NCI-H82 treated with DMSO at 0.1 percent for 48 hours (cell line): ENCODE measurements at regions not wholly inside any gene's neighbourhood (a gene's known extent, or its start where the extent isn't known, plus 50 kb on each side); places are given as distances from the start of the nearest gene placed in this dataset.

Source experiments
- DNase-seq: peaks from one replicate; lab custom pipeline; 2025; ENCODE audit not compliant: unreplicated experiment; lab: John Stamatoyannopoulos, UW

- no peak for DNase-seq
Observed at GRCh38 chr2:196224756-196225155, 53.4 kb upstream of the STK17B start.

DNA sequence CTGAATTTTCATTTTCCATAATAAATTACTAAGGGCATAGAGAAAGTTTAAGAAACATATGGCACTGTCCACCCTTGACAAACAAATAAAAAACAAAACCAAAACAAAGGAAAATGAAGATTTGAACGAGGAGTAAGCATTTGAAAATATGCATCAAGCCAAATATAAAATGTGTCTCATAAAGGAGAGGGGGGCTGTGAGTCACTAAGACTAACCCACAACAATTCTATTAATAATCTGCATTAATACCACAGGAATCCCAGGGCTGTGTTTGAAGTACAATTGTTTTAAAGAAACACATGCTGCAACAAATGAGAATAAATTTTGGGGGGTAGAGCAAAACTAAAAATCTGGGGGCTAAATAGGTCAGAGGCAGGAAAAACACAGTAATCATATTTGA, 53.8 kb upstream of the STK17B start:
- DNase-seq, result no peak

DNA sequence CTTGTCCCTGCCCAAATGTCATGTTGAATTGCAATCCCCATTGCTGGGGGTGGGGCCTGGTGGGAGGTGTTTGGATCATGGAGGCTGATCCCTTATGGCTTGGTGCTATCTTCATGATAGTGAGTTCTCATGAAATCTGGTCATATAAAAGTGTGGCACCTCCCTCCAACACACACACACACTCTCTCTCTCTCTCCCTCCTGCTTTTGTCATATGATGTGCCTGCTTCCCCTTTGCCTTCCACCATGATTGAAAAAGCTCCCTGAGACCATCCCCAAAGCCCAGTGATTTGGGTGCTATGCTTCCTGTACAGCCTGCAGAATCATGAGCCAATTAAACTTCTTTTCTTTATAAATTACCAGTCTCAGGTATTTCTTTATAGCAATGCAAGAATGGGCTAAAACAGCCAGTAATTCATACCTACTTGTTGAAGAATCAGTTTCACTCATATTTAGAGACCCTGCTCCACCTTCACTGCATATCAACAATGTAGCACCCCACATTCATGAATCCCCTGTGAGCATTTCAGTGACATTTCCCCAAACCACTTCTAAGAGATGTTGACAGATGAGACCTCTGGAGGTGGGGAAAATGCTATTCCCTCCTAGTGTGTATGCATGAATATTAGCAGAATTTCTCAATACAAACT, 54.8 kb upstream of the STK17B start:
- no peak for DNase-seq

DNA sequence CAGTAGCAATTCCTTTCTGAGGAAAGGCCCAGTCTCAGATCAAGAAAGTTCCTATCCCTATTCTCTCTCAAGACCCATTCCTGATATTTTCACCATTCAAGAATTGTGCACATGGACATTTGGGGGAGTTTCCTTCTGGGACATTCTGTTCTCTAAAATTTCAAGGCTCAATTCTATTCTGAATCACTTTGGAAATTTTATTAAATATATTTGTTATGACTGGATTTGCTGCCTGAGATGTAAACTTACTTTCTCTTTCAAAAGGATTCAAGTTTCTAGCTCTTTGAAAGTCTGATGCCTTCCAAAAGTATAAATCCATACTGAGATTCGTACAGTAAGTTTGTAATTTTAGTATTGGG, 55.3 kb upstream of the STK17B start:
- DNase-seq, result no peak

- DNase-seq, result no peak
Observed at GRCh38 chr2:196229013-196229412, 57.6 kb upstream of the STK17B start.

DNA sequence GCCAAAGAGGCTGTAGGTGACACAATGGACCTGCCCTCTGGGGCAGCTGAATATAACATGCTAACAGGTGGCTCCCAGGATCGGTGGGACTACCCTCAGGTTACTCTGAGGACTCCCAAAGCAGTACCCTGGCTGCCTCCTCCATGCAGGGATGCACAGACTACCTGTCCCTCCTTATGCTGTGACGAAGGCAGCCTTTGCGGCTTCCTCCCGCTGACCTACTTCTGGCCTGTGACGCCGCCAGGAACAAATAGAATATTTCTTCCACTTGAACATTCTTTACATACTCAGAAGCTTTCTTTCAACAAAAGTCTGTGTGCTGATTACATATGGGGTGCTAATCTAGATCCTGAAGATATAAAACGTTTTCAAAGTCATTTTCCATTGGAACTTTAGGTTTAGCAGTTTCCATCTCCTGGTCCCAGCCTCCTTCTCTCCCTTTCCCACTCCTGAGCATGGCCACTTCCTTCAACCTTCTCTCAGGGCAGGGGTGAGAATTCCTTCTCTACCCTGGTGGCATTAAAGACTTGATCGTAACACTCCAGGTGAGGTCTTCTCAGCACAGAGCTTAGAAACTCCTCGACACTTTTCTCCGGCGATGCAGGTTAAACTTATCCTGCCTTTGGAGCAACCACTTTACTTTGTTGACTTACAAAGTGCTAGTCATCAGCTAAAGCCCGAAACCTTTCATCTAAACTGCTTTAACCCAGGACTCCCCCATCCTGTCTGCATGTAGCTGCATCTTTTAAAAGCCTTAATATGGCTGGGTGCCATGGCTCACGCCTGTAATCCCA, 58.9 kb upstream of the STK17B start:
- no peak for DNase-seq

GRCh38 chr2:196233021-196233804, 61.8 kb upstream of the STK17B start:
- no peak for DNase-seq

GRCh38 chr2:196233805-196234475, 62.6 kb upstream of the STK17B start:
- no peak for DNase-seq

DNA sequence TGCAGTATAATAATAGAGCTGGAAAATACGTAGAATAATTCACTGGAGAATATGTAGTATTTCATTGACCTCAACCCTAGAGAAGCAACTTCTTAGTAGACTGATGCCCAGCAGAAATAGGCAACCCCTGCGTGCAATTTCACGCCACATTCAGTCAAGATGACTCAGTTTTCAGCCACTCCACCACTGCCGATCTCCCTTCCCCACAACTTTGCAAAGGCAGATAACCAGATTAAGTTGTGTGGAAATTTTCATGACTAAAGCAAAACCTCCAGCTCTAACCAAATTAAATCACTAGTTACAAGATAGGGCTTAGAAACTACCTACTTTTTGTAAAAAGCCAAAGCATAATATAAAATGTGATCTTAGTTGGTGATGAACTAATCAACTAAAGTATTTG, 63.3 kb upstream of the STK17B start:
- no peak for DNase-seq

- no peak for DNase-seq
Observed at GRCh38 chr2:196238836-196239380, 67.5 kb upstream of the STK17B start.

DNA sequence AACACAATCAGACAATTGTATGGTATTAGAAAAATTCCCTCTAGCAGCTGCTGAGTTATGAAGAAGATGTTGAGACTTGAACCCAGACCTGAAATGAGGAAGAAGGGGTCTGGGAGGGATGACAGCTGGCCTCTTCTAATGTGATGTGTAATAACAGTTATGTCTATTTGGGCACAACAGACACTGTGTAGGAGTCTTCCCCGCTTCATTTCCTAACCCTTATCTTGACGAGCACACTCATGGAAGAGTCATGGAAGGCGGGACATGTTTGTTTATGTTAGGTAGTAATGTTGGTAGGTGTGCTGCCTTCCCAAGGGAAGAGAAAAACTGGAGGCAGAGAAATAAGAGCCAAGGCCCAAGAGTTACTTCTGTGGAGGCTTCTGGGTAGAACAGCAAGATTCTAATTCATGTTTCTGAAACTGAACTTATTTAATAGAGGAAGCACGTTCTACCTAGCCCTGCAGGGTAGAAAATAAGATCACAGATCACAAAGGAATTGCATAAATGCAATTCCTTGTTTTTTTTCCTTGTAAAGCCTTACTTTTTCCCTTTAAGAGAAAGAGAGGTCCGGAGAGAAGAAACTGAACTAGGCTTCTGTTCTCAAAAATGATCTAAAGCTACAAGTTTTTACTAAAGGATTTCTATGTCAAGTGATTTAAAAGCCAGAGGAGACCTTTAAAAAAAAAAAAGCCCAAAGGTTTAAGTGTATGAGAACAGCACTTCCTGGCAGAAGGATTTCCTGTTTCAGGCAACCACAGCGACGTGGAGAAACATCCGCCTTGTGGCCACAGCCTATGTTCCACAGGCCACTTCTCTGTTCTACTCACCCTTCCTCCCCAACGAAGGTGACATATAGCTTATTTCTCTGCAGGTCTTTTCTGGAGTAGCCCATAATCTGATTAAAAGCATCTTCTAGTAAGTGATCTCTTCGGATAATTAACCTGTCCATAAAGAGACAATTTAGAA, 68.5 kb upstream of the STK17B start:
- no peak for DNase-seq

- DNase-seq, result no peak
Observed at GRCh38 chr2:196241175-196241574, 69.8 kb upstream of the STK17B start.

DNA sequence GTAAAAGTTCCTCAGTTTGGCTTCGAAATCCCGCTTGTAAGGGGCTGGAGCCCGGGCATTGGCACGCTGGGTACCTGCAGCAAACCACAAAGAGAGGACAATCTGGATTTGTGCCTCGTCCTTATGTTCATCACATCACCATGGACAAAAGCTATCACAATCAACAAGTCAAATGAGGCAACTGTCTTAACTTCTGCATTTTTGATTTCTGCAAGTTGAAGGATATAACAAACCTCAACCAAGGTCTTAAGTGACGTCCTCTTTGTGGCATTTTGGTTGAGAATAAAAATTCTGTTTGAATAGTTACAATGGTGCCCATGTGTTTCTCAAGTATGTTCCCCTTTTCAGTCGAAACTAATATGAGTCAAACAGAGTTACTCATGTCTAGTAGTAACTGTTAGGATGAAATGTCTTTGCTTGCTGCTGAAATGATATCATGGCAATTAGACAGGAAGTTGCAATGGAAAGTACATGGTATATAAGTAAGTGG, 70.8 kb upstream of the STK17B start:
- no peak for DNase-seq

DNA sequence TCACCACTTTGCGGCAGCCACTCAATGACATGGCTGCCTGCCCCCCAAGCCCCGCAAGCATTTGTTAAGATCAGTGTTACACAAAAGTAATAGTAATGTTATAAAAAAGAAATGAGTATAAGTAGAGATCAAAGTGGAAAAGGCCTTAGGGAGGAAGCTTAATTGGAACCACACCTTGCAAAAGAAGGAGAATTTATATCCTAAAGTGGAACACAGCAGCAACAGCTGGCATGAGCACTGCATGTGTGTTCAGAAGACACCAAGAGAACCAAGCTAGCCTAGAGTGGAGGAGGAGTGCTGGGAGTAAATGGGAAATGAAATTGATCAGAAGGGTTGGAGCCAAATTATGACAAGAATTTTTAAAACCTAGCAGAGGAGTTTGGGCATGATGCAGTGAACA, 73.1 kb upstream of the STK17B start:
- no peak for DNase-seq

DNA sequence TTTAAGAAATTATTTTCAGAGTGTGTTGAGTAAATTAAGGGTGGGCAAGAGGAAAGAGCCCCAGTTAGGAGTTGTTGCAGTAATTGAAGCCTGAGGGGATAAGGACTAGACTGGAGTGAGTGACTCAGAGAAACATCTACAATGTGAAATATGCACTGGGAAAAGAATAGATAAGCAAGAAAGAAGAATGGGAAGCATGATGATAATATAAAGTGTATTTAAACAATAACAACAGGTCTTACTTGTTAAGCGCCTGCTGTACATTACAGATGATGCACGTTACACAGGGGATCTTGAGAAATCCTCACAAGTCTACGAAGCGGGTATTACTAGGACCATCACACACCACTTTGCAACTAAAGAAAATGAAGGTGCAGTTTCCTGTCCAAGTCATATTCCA, 73.6 kb upstream of the STK17B start:
- no peak for DNase-seq

DNA sequence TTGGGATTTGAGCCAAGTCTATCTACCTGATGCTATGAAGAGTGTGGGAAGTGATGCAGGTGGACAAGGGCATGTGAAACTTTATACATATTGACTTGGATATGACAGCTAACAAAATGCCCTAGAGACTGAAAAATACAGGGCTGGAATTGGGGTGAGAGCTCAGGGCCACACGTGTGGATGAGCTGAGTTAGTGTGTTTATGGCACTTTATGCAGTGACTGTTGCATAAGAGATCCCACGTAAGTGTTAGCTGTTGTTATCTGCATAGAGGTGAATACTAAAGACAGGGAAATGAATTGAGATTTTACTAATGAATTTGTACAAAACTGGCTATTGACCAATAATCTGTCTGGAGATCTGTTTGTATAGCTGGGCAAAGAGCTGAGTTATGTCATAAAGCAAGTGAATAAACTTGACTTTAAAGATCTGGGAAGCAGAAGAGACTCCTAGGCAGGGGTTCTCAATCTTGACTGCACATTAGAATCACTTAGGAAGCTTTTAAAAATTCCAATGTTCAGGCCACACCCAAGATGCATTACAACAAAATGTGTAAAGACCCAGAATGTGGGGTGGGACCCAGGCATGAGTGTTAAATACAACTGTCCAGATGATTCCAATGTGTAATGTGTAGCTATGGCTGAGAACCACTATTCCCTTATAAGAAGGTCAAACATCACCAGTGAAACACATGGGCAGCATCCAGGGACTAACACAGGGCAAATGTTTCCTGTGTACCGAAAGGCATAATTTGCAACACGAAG, 74.2 kb upstream of the STK17B start:
- DNase-seq, result no peak

- DNase-seq, result no peak
Observed at GRCh38 chr2:196247114-196247975, 76.0 kb upstream of the STK17B start.

DNA sequence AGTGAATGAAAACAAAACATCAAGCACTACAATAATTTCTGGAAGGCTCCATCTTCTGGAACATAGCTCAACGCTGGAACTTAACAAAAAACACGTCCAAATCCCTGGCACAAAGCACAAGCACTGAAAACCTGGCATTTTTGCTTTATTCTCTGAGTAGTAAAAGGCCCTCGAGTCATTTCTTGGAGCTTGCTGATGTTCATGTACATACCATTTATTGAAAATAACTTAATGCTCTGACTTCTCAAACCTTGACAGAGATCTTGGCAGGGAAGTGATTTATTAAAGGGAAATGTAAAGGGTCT, 76.5 kb upstream of the STK17B start:
- no peak for DNase-seq
